ENCODE measurements at regions not wholly inside any gene's neighbourhood (a gene's known extent, or its start where the extent isn't known, plus 50 kb on each side); places are given as distances from the start of the nearest gene placed in this dataset.

GRCh38 chrX:93591398-93591797, 82.0 kb downstream of the NAP1L3 start:
- TF ChIP-seq CTCF (IDR thresholded peaks at IDR 0.05) (no peak), ZFX (IDR thresholded peaks at IDR 0.05; ENCODE audit: borderline replicate concordance) (no peak)
